Fibroblast of lung (primary cell): ENCODE measurements at regions not wholly inside any gene's neighbourhood (a gene's known extent, or its start where the extent isn't known, plus 50 kb on each side); places are given as distances from the start of the nearest gene placed in this dataset.

Experiments used
- EZH2 ChIP-seq: IDR thresholded peaks from 2 replicates; pipeline ENCODE4 v1.5.1; 2012; ENCODE audit warnings: low read length, control low read depth, mild to moderate bottlenecking; ENCODE audit errors: missing control alignments
- TF ChIP-seq, protein P1 (sequence below), 2 donors: IDR thresholded peaks in 1 of 2; conservative IDR thresholded peaks in 1 of 2; 1 replicate in 1 of 2; 2 replicates in 1 of 2; pipeline ENCODE4 v1.5.1; 2011 to 2012; ENCODE audit warnings: low read length in 2 of 2, control low read depth in 1 of 2, inconsistent platforms in 1 of 2, low read depth in 1 of 2, mild to moderate bottlenecking in 1 of 2

GRCh38 chr7:115721293-115722217 lies 309.0 kb downstream of the TFEC start:
- TF ChIP-seq, protein P1, sequence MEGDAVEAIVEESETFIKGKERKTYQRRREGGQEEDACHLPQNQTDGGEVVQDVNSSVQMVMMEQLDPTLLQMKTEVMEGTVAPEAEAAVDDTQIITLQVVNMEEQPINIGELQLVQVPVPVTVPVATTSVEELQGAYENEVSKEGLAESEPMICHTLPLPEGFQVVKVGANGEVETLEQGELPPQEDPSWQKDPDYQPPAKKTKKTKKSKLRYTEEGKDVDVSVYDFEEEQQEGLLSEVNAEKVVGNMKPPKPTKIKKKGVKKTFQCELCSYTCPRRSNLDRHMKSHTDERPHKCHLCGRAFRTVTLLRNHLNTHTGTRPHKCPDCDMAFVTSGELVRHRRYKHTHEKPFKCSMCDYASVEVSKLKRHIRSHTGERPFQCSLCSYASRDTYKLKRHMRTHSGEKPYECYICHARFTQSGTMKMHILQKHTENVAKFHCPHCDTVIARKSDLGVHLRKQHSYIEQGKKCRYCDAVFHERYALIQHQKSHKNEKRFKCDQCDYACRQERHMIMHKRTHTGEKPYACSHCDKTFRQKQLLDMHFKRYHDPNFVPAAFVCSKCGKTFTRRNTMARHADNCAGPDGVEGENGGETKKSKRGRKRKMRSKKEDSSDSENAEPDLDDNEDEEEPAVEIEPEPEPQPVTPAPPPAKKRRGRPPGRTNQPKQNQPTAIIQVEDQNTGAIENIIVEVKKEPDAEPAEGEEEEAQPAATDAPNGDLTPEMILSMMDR (conservative IDR thresholded peaks at IDR 0.05 in 1 of 2, IDR thresholded peaks at IDR 0.05 in 1 of 2; ENCODE audit: low read depth in 1 of 2, low read length in 2 of 2) = no peak
- TF ChIP-seq EZH2 = no peak
